AG04450 (cell line): ENCODE measurements at regions not wholly inside any gene's neighbourhood (a gene's known extent, or its start where the extent isn't known, plus 50 kb on each side); places are given as distances from the start of the nearest gene placed in this dataset.

Experiments
- CTCF ChIA-PET: fragments of 300-600, 350-600 bp; formaldehyde crosslinking; extraction: SDS; loops from one replicate; lab custom pipeline; 2022; ENCODE audit warnings: antibody characterized with exemption, inconsistent platforms; lab: Charles Lee
- POLR2A ChIA-PET: fragments of 350-600 bp; formaldehyde crosslinking; extraction: SDS; loops from one replicate; lab custom pipeline; 2021; ENCODE audit warnings: antibody characterized with exemption, inconsistent platforms; lab: Yijun Ruan, JAX
- DNase-seq: peaks from one replicate; pipeline ENCODE4 v3.0.0-alpha.2; 2011; ENCODE audit warnings: low read depth, low spot score
- H3K27ac ChIP-seq: one replicate; pipeline ENCODE4 v1.5.1; 2012; ENCODE audit warnings: low read depth, low read length, control low read depth
- H3K27me3 ChIP-seq: one replicate; pipeline ENCODE4 v1.6.0; 2012; ENCODE audit warnings: low read length; ENCODE audit not compliant: control insufficient read depth, insufficient read depth
- H3K4me3 ChIP-seq: 2 replicates; pipeline ENCODE4 v1.5.1; 2011; ENCODE audit warnings: mild to moderate bottlenecking, low read depth, low read length, control low read depth
- H3K9me3 ChIP-seq: 2 replicates; pipeline ENCODE4 v1.5.1; 2012; ENCODE audit warnings: low read length; ENCODE audit not compliant: control insufficient read depth, insufficient read depth
- CTCF ChIP-seq: IDR thresholded peaks from 2 replicates; pipeline ENCODE4 v1.5.1; 2011; ENCODE audit warnings: low read depth, low read length, control low read depth, inconsistent platforms

- H3K27me3 ChIP-seq = no peaks in the 10 kb centered on the region
- no peak for TF ChIP-seq CTCF
- DNase-seq = no peak
- CTCF ChIA-PET = no interaction called here
- POLR2A ChIA-PET = no interaction called here
- no peak overlapping the region for H3K4me3 ChIP-seq
- H3K9me3 ChIP-seq = no peaks in the 10 kb centered on the region
- no peak overlapping the region for H3K27ac ChIP-seq
These were observed 107.8 kb upstream of the CXCL12 start for GRCh38 chr10:44492678-44493077.

DNA sequence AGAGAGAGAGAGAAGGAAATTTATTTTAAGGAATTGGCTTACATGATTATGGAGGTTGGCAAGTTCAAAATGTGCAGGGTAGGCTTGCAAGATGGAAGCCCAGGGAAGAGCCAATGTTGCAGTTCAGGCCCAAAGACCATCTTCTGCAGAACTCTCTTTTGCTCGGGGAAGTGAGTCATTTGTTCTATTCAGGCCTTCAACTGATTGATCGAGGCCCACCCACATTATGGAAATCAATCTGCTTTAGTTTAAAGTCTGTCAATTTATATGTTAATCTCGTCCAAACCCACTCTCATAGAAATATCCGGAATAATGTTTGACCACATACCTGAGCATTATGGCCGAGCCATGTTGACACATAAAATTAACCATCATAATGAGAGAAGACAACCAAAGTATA lies 113.3 kb upstream of the CXCL12 start:
- no peak overlapping the region for H3K27ac ChIP-seq
- POLR2A ChIA-PET = no interaction called here
- no peaks in the 10 kb centered on the region for H3K9me3 ChIP-seq
- CTCF ChIA-PET = no interaction called here
- no peak for TF ChIP-seq CTCF
- no peaks in the 10 kb centered on the region for H3K27me3 ChIP-seq
- no peak for DNase-seq
- no peak overlapping the region for H3K4me3 ChIP-seq

DNA sequence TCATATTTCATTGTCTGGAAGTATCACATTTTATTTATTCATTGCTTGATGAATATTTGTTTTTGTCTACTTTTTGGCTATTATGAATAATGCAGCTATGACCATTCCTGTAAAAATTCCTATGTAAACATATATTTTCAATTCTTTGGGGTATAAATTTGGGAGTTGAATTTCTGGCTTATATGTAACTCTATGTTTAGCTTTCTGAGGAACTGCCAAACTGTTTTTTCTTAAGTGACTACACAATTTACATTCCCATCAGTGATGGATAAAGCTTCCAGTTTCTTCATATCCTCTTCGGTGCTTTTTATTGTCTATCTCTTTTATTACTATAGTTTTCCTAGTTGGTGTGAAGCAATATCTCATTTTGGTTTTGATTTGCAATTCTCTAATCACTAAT lies 115.6 kb upstream of the CXCL12 start:
- ChIA-PET POLR2A (no interaction called here), CTCF (no interaction called here)
- no peak for TF ChIP-seq CTCF
- Histone ChIP-seq H3K27me3 (no peaks in the 10 kb centered on the region), H3K9me3 (no peaks in the 10 kb centered on the region), H3K27ac (no peak overlapping the region), H3K4me3 (no peak overlapping the region)
- DNase-seq = no peak

GRCh38 chr10:44506386-44506785 lies 121.5 kb upstream of the CXCL12 start:
- ChIA-PET POLR2A (no interaction called here), CTCF (no interaction called here)
- Histone ChIP-seq H3K27ac (no peak overlapping the region), H3K9me3 (no peaks in the 10 kb centered on the region), H3K4me3 (no peak overlapping the region), H3K27me3 (peaks cover 3% of the 10 kb centered on the region)
- TF ChIP-seq CTCF = no peak
- DNase-seq = no peak

- no peak overlapping the region for H3K27ac ChIP-seq
- DNase-seq = no peak
- H3K4me3 ChIP-seq = no peak overlapping the region
- H3K9me3 ChIP-seq = no peaks in the 10 kb centered on the region
- peaks cover 3% of the 10 kb centered on the region for H3K27me3 ChIP-seq
- ChIA-PET CTCF (no interaction called here), POLR2A (no interaction called here)
- TF ChIP-seq CTCF = no peak
These were observed 125.7 kb upstream of the CXCL12 start for GRCh38 chr10:44510379-44511115.
